Muscle of back (tissue), 3 donors: ENCODE measurements at regions not wholly inside any gene's neighbourhood (a gene's known extent, or its start where the extent isn't known, plus 50 kb on each side); places are given as distances from the start of the nearest gene placed in this dataset.
"Not testable (repeated sequence)": the region's sequence is repeated elsewhere in the genome, so short reads cannot be mapped to it uniquely, and the experiment has no call there.

Experiments used
- DNase-seq, 3 donors: peaks; one replicate each; pipeline versions ENCODE4 v3.0.0 to v3.0.0-alpha.2; 2013

DNA sequence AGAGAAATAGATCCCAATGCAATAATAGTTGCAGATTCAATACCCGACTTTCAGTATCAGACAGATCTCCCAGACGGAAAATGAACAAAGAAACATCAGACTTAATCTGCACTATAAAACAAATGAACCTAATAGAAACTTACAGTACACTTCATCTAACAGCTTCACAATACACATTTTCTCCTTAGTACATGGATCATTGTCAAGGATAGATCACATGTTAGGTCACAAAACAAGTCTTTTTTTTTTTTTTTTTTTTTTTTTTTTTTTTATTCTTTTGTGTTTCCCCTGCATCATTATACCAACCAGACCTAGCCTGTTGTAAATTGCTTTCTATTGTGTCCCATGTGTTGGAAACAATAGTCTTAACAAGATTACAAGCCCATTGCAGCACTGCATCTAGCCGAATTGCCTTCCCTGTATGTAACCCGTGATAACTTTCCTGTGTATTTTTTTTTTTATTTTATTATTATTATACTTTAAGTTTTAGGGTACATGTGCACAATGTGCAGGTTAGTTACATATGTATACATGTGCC lies 134.0 kb upstream of the MAD2L1 start:
- not testable (repeated sequence) for DNase-seq

DNA sequence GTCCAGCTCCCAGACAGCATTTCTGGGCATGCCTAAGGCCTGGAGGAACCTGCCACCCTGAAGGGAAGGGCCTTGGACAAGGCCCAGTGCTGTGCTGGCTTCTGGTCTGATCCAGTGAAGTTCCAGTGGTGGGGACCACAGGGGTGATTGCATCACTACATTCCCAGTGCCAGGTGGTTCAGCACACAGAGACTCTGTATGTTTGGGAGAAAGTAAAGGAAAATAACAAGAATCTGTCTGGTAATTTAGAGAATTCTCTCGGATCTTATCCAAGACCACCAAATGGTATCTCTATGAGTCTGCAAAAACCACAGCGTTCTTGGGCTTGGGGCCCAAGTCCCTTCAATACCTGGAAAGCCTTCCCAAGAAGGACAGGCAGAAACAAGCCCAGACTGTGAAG lies 131.8 kb upstream of the MAD2L1 start:
- no peak for DNase-seq

- DNase-seq, result no peak
Observed at GRCh38 chr4:120177603-120178002, 111.0 kb upstream of the MAD2L1 start.

- no peak for DNase-seq
Observed at GRCh38 chr4:120175272-120175671, 108.6 kb upstream of the MAD2L1 start.

DNA sequence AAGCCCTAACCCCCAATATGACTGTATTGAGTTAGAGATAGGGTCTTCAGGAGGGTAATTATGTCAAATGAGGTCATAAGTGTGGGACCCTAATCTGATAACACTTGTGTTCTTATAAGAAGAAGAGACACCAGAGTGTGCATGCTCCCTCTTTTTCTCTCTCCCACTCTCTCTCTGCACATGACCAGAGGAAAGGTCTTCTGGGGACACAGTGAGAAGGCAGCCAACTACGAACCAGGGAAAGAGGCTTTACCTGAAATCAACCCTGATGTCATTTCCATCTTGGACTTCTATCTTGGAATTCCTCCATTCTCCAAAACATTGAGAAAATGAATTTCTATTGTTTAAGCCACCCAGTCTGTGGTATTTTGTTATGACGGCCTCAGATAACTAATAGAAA lies 97.2 kb upstream of the MAD2L1 start:
- peak in 1 of 3 donors; percentile 22 for DNase-seq

- no peak for DNase-seq
Observed at GRCh38 chr4:120158841-120159463, 92.3 kb upstream of the MAD2L1 start.

- no peak for DNase-seq
Observed at GRCh38 chr4:120158046-120158445, 91.4 kb upstream of the MAD2L1 start.

GRCh38 chr4:120156120-120156718 lies 89.6 kb upstream of the MAD2L1 start:
- DNase-seq, result peak; percentile 64 to 81 (median 76)

DNA sequence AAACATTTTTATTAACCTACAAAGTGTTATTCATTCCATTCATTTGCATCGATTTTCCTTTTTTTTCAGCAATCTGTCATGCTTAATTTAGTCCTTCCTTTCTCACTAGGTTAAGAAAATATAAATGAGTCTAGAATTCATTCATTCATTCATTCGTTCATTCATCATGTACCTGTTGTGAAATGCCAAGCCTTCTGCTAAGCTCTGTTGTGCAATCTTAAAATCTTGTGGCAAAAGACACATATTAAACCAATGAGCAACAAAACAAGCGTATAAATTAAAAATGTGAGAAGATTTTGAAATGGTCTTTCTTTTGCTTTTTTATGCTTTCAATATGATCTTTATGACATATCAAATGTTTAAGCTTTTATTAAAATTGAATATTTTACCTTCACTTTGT lies 88.6 kb upstream of the MAD2L1 start:
- no peak for DNase-seq

- no peak for DNase-seq
Observed at GRCh38 chr4:120144634-120145033, 78.0 kb upstream of the MAD2L1 start.

DNA sequence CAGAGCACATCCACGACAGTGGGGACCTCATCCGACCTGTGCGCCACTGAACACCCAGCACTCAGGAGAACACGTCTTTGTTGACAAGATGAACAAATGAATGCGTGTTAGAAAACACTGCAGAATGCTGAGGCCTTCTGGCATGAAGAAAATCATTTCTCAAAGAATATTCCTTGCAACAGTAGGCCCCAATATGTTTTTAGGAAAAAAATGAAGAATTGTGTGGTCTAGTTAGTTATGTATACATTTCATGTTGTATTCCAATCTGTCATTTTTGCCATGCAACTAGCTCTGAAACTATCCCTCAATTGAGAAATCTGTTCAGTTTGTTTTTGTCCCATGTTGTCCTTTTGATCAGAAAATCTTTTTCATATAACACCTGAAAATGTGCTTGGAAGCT lies 77.4 kb upstream of the MAD2L1 start:
- no peak for DNase-seq

GRCh38 chr4:120139392-120139791 lies 72.7 kb upstream of the MAD2L1 start:
- DNase-seq, result no peak

- no peak for DNase-seq
Observed at GRCh38 chr4:120132935-120133334, 66.3 kb upstream of the MAD2L1 start.

DNA sequence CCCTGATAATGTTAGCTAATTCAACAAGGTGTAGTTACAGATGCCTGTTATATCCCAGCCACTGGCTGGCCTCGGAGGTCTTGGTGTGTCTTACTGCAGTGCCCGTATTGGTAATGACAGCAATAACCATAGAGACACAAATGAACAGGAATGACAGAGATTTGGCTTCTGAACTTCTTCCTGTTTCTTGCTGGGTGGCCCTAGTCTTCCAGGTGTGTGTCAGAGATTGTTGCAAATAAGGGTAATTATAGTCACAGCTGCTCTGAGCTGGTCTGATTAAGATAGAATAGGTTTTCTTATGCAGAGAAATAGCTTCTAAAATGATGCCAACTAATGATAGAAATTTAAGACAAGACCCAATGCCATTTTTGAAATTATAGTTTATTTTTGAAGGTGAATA lies 64.1 kb upstream of the MAD2L1 start:
- no peak for DNase-seq
